ENCODE measurements at regions not wholly inside any gene's neighbourhood (a gene's known extent, or its start where the extent isn't known, plus 50 kb on each side); places are given as distances from the start of the nearest gene placed in this dataset.
"Not testable (repeated sequence)": the region's sequence is repeated elsewhere in the genome, so short reads cannot be mapped to it uniquely, and the experiment has no call there.

- intact Hi-C loops (cut with DNase I); DNase-seq; ATAC-seq: not testable (repeated sequence)
Measured at GRCh38 chr15:25566545-25566944, 127.7 kb upstream of the UBE3A start.

- peak; percentile 90 to 92 for ATAC-seq
- intact Hi-C loops (cut with DNase I), result no loop called here
- peak; percentile 40 for DNase-seq
Measured at GRCh38 chr15:25565470-25566264, 126.8 kb upstream of the UBE3A start.

GRCh38 chr15:25563596-25563995, 124.8 kb upstream of the UBE3A start:
- ATAC-seq (no peak), DNase-seq (no peak)
- intact Hi-C loops (cut with DNase I), result no loop called here

- DNase-seq (no peak), ATAC-seq (no peak)
- intact Hi-C loops (cut with DNase I), result no loop called here
Measured at GRCh38 chr15:25557926-25558325, 119.1 kb upstream of the UBE3A start.

GRCh38 chr15:25556136-25556535, 117.3 kb upstream of the UBE3A start:
- intact Hi-C loops (cut with DNase I), result no loop called here
- DNase-seq (no peak), ATAC-seq (no peak)

- intact Hi-C loops (cut with DNase I), result no loop called here
- ATAC-seq, result no peak
- no peak for DNase-seq
Measured at GRCh38 chr15:25554640-25555039, 115.8 kb upstream of the UBE3A start.

GRCh38 chr15:25548600-25548999, 109.8 kb upstream of the UBE3A start:
- peak in 1 of 2 donors; percentile 79 for ATAC-seq
- intact Hi-C loops (cut with DNase I), result no loop called here
- no peak for DNase-seq

- intact Hi-C loops (cut with DNase I), result no loop called here
- ATAC-seq (no peak), DNase-seq (no peak)
Measured at GRCh38 chr15:25545889-25546288, 107.1 kb upstream of the UBE3A start.

GRCh38 chr15:25545017-25545416, 106.2 kb upstream of the UBE3A start:
- intact Hi-C loops (cut with DNase I), result no loop called here
- no peak for DNase-seq
- ATAC-seq, result peak in 1 of 2 donors; percentile 83

GRCh38 chr15:25544076-25544475, 105.3 kb upstream of the UBE3A start:
- no peak for ATAC-seq

GRCh38 chr15:25543196-25543595, 104.4 kb upstream of the UBE3A start:
- DNase-seq (peak; percentile 45), ATAC-seq (peak; percentile 84 to 89)
- intact Hi-C loops (cut with DNase I), result no loop called here

More at GRCh38 chr15:25544076-25544475, 105.3 kb upstream of the UBE3A start:
- no peak for DNase-seq
- intact Hi-C loops (cut with DNase I), result no loop called here

- intact Hi-C loops (cut with DNase I), result no loop called here
- ATAC-seq (no peak), DNase-seq (no peak)
Measured at GRCh38 chr15:25541228-25541627, 102.4 kb upstream of the UBE3A start.

GRCh38 chr15:25536801-25537611, 98.2 kb upstream of the UBE3A start:
- ATAC-seq (no peak), DNase-seq (no peak)
- intact Hi-C loops (cut with DNase I), result no loop called here

- intact Hi-C loops (cut with DNase I), result no loop called here
- ATAC-seq (no peak), DNase-seq (no peak)
Measured at GRCh38 chr15:25535866-25536265, 97.0 kb upstream of the UBE3A start.

- ATAC-seq (no peak), DNase-seq (no peak)
- intact Hi-C loops (cut with DNase I), result no loop called here
Measured at GRCh38 chr15:25534293-25534692, 95.5 kb upstream of the UBE3A start.

GRCh38 chr15:25532269-25533140, 93.7 kb upstream of the UBE3A start:
- intact Hi-C loops (cut with DNase I), result no loop called here
- DNase-seq, result no peak
- ATAC-seq, result peak in 1 of 2 donors; percentile 55

GRCh38 chr15:25529774-25530173, 91.0 kb upstream of the UBE3A start:
- intact Hi-C loops (cut with DNase I), result no loop called here
- DNase-seq, result no peak

GRCh38 chr15:25527118-25527517, 88.3 kb upstream of the UBE3A start:
- DNase-seq, result no peak
- intact Hi-C loops (cut with DNase I), result no loop called here
- ATAC-seq, result peak in 1 of 2 donors; percentile 85

More at GRCh38 chr15:25529774-25530173, 91.0 kb upstream of the UBE3A start:
- no peak for ATAC-seq

GRCh38 chr15:25525741-25526140, 86.9 kb upstream of the UBE3A start:
- no peak for DNase-seq
- ATAC-seq, result peak in 1 of 2 donors; percentile 83
- intact Hi-C loops (cut with DNase I), result no loop called here

Measured in left cardiac atrium (tissue), 4 donors.